HL-60 (cell line): ENCODE measurements at regions not wholly inside any gene's neighbourhood (a gene's known extent, or its start where the extent isn't known, plus 50 kb on each side); places are given as distances from the start of the nearest gene placed in this dataset.

ENCODE experiments used
- CTCF ChIP-seq: IDR thresholded peaks from one replicate; pipeline ENCODE4 v1.5.1; 2011; ENCODE audit warnings: low read length, control low read depth, inconsistent platforms; ENCODE audit not compliant: insufficient read depth
- POLR2AphosphoS5 ChIP-seq: IDR thresholded peaks from 2 replicates; pipeline ENCODE4 v1.6.1; 2012; ENCODE audit warnings: low read depth
- REST ChIP-seq: IDR thresholded peaks from 2 replicates; pipeline ENCODE4 v1.6.1; 2012; ENCODE audit warnings: low read depth; ENCODE audit not compliant: insufficient replicate concordance

GRCh38 chr6:114793428-114793827 is 450.6 kb upstream of the HS3ST5 start:
- TF ChIP-seq CTCF (no peak), POLR2AphosphoS5 (no peak), REST (no peak)
